ENCODE measurements at regions not wholly inside any gene's neighbourhood (a gene's known extent, or its start where the extent isn't known, plus 50 kb on each side); places are given as distances from the start of the nearest gene placed in this dataset.
"Not testable (repeated sequence)": the region's sequence is repeated elsewhere in the genome, so short reads cannot be mapped to it uniquely, and the experiment has no call there.

GRCh38 chr7:149610441-149611011 lies 112.9 kb upstream of the ZNF746 start:
- H3K27ac ChIP-seq (ENCODE audit: low read depth, low read length) = no peak overlapping the region
- no peak overlapping the region for H3K9ac ChIP-seq (ENCODE audit: low read length in 5 of 5)
- H3K36me3 ChIP-seq (ENCODE audit: control insufficient read depth in 5 of 5, insufficient read depth in 5 of 5, low read length in 5 of 5) = peaks cover 12 to 89% (median 62%) of the 10 kb centered on the region in 5 donors

DNA sequence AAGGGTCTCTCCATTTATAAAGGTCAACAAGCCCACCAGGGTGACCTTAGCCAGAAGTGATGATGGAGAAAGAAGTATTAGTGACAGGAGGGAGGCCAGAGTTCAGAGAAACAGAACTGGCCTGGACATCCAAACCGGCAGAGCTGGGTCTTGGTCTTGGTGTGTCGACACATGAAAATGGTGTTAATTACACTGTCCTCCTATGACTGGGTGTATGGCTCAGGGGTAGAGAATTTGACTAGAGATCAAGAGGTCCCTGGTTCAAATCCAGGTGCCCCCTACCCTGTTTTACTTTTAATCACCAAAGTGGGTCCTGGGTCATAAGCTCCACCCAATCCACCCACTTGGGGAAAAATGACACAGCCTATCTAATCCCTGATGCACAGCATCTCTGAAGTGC lies 110.6 kb upstream of the ZNF746 start:
- Histone ChIP-seq H3K27me3 (ENCODE audit: control insufficient read depth in 5 of 5, insufficient read depth in 4 of 5, low read length in 5 of 5) (no peaks in the 10 kb centered on the region), H3K9me3 (ENCODE audit: control insufficient read depth in 5 of 5, low read length in 5 of 5) (no peaks in the 10 kb centered on the region), H3K4me3 (ENCODE audit: low read depth in 1 of 5, low read length in 5 of 5) (no peak overlapping the region), H3K27ac (ENCODE audit: low read depth, low read length) (no peak overlapping the region), H3K4me1 (ENCODE audit: control insufficient read depth in 5 of 5, insufficient read depth in 5 of 5, low read length in 5 of 5) (peaks cover 0 to 4% (median 0%) of the 10 kb centered on the region in 5 donors), H3K36me3 (ENCODE audit: control insufficient read depth in 5 of 5, insufficient read depth in 5 of 5, low read length in 5 of 5) (peaks cover 8 to 75% (median 51%) of the 10 kb centered on the region in 5 donors), H3K9ac (ENCODE audit: low read length in 5 of 5) (no peak overlapping the region)

More at GRCh38 chr7:149610441-149611011, 112.9 kb upstream of the ZNF746 start:
- H3K4me3 ChIP-seq (ENCODE audit: low read depth in 1 of 5, low read length in 5 of 5) = no peak overlapping the region
- no peaks in the 10 kb centered on the region for H3K9me3 ChIP-seq (ENCODE audit: control insufficient read depth in 5 of 5, low read length in 5 of 5)
- peaks cover 0 to 4% (median 0%) of the 10 kb centered on the region in 5 donors for H3K4me1 ChIP-seq (ENCODE audit: control insufficient read depth in 5 of 5, insufficient read depth in 5 of 5, low read length in 5 of 5)
- no peaks in the 10 kb centered on the region for H3K27me3 ChIP-seq (ENCODE audit: control insufficient read depth in 5 of 5, insufficient read depth in 4 of 5, low read length in 5 of 5)

- H3K36me3 ChIP-seq (ENCODE audit: control insufficient read depth in 5 of 5, insufficient read depth in 5 of 5, low read length in 5 of 5) = peaks cover 9 to 74% (median 50%) of the 10 kb centered on the region in 5 donors
- no peaks in the 10 kb centered on the region for H3K9me3 ChIP-seq (ENCODE audit: control insufficient read depth in 5 of 5, low read length in 5 of 5)
- H3K4me3 ChIP-seq (ENCODE audit: low read depth in 1 of 5, low read length in 5 of 5) = no peak overlapping the region
- H3K4me1 ChIP-seq (ENCODE audit: control insufficient read depth in 5 of 5, insufficient read depth in 5 of 5, low read length in 5 of 5) = peaks cover 0 to 4% (median 0%) of the 10 kb centered on the region in 5 donors
- H3K9ac ChIP-seq (ENCODE audit: low read length in 5 of 5) = no peak overlapping the region
- no peak overlapping the region for H3K27ac ChIP-seq (ENCODE audit: low read depth, low read length)
- no peaks in the 10 kb centered on the region for H3K27me3 ChIP-seq (ENCODE audit: control insufficient read depth in 5 of 5, insufficient read depth in 4 of 5, low read length in 5 of 5)
Measured at GRCh38 chr7:149607683-149608082, 110.1 kb upstream of the ZNF746 start.

DNA sequence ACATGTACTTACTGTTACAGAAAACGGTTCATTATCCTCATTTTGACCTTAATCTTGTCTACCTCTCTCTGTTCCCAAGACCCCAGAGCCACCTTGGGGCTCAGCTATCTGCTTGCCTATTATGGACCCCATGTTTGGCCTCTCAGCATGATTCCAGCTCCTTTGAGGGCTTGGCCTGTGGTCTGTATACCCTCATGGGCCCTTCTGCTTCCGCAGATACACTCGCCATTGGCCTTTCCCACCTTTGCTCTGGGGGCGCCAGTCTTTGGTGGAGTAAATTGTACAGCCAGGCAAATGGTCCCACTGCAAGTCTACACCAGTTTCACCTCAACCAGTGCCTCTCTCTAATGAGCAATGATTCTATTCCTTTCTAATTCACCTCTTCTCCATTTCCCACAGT lies 109.2 kb upstream of the ZNF746 start:
- Histone ChIP-seq H3K9me3 (ENCODE audit: control insufficient read depth in 5 of 5, low read length in 5 of 5) (no peaks in the 10 kb centered on the region), H3K27me3 (ENCODE audit: control insufficient read depth in 5 of 5, insufficient read depth in 4 of 5, low read length in 5 of 5) (no peaks in the 10 kb centered on the region), H3K9ac (ENCODE audit: low read length in 5 of 5) (no peak overlapping the region), H3K36me3 (ENCODE audit: control insufficient read depth in 5 of 5, insufficient read depth in 5 of 5, low read length in 5 of 5) (peaks cover 9 to 74% (median 50%) of the 10 kb centered on the region in 5 donors), H3K4me3 (ENCODE audit: low read depth in 1 of 5, low read length in 5 of 5) (no peak overlapping the region), H3K4me1 (ENCODE audit: control insufficient read depth in 5 of 5, insufficient read depth in 5 of 5, low read length in 5 of 5) (peaks cover 0 to 4% (median 0%) of the 10 kb centered on the region in 5 donors), H3K27ac (ENCODE audit: low read depth, low read length) (no peak overlapping the region)

DNA sequence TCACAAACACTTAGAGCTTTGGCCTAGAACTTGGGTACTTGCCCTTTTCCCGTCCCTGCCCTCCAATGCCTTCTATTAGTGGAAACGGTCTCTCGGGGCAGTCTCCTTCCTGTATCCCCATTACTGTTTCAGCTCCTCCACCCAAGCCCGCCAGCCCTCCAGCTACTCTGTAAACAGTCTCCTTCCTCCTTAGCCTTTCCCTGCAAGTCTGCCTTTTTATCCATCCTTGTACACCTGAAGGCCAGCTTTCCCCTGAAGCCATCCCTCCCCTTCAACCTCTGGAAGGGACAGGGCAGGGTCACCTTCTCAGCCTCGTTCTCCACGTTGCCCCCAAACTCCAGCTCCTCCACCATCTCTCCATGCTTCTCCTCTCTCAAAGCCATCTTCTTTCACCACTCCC lies 108.1 kb upstream of the ZNF746 start:
- Histone ChIP-seq H3K27ac (ENCODE audit: low read depth, low read length) (no peak overlapping the region), H3K36me3 (ENCODE audit: control insufficient read depth in 5 of 5, insufficient read depth in 5 of 5, low read length in 5 of 5) (peaks cover 9 to 70% (median 44%) of the 10 kb centered on the region in 5 donors), H3K9me3 (ENCODE audit: control insufficient read depth in 5 of 5, low read length in 5 of 5) (no peaks in the 10 kb centered on the region), H3K27me3 (ENCODE audit: control insufficient read depth in 5 of 5, insufficient read depth in 4 of 5, low read length in 5 of 5) (no peaks in the 10 kb centered on the region), H3K9ac (ENCODE audit: low read length in 5 of 5) (no peak overlapping the region), H3K4me1 (ENCODE audit: control insufficient read depth in 5 of 5, insufficient read depth in 5 of 5, low read length in 5 of 5) (peaks cover 0 to 3% (median 0%) of the 10 kb centered on the region in 5 donors), H3K4me3 (ENCODE audit: low read depth in 1 of 5, low read length in 5 of 5) (no peak overlapping the region)

DNA sequence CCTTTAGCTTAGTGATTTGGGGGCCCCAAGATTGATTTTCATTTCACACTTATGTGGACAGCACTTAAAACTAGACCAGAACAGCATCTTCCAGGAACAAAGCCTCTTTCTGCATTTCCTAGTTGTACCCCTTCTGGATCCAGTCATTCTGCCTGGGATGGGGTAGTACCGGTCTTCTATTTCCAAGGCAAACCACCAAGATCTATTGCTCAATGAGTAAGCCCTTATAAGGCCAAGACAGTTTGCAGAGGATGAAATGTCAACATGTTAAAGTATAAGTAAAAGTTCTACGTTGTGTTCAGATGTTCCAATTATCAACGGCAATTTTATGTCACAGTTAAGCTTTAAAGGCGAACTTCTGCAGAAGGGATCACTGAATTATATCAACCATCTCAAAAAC lies 106.9 kb upstream of the ZNF746 start:
- peaks cover 9 to 63% (median 44%) of the 10 kb centered on the region in 5 donors for H3K36me3 ChIP-seq (ENCODE audit: control insufficient read depth in 5 of 5, insufficient read depth in 5 of 5, low read length in 5 of 5)
- H3K4me1 ChIP-seq (ENCODE audit: control insufficient read depth in 5 of 5, insufficient read depth in 5 of 5, low read length in 5 of 5) = no peaks in the 10 kb centered on the region
- H3K27me3 ChIP-seq (ENCODE audit: control insufficient read depth in 5 of 5, insufficient read depth in 4 of 5, low read length in 5 of 5) = no peaks in the 10 kb centered on the region
- H3K9ac ChIP-seq (ENCODE audit: low read length in 5 of 5) = no peak overlapping the region
- H3K27ac ChIP-seq (ENCODE audit: low read depth, low read length) = no peak overlapping the region
- no peaks in the 10 kb centered on the region for H3K9me3 ChIP-seq (ENCODE audit: control insufficient read depth in 5 of 5, low read length in 5 of 5)
- H3K4me3 ChIP-seq (ENCODE audit: low read depth in 1 of 5, low read length in 5 of 5) = no peak overlapping the region

- not testable (repeated sequence) for H3K9me3 ChIP-seq (ENCODE audit: control insufficient read depth in 5 of 5, low read length in 5 of 5); H3K27ac ChIP-seq (ENCODE audit: low read depth, low read length); H3K27me3 ChIP-seq (ENCODE audit: control insufficient read depth in 5 of 5, insufficient read depth in 4 of 5, low read length in 5 of 5); H3K4me1 ChIP-seq (ENCODE audit: control insufficient read depth in 5 of 5, insufficient read depth in 5 of 5, low read length in 5 of 5); H3K4me3 ChIP-seq (ENCODE audit: low read depth in 1 of 5, low read length in 5 of 5); H3K9ac ChIP-seq (ENCODE audit: low read length in 5 of 5)
- H3K36me3 ChIP-seq (ENCODE audit: control insufficient read depth in 5 of 5, insufficient read depth in 5 of 5, low read length in 5 of 5) = peaks cover 3 to 68% (median 47%) of the 10 kb centered on the region in 5 donors
Measured at GRCh38 chr7:149600669-149601330, 103.2 kb upstream of the ZNF746 start.

DNA sequence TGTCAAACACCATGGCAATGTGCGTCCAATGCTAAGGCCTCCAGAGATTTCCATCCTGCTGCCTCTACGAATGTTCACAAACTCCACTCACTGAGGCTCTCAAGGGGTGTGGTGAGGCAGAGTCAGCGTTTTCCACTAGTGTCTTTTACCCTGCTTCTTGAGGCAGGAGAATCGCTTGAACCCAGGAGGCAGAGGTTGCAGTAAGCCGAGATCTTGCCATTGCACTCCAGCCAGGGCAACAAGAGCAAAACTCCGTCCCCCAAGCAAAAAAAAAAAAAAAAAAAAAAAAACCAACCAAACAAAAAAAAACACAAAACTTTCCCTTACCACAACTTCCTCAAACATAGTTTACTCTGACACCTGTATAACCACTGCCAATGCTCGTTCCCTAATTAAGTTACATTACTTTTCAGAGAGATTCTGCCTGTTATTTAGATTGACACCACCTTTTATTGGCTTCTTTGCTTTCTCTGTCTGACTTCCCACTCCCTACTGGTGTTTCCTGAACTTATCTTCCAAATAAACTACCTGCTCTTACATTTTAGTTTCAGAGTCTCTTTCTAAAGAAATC lies 102.1 kb upstream of the ZNF746 start:
- H3K27me3 ChIP-seq (ENCODE audit: control insufficient read depth in 5 of 5, insufficient read depth in 4 of 5, low read length in 5 of 5) = no peaks in the 10 kb centered on the region
- no peak overlapping the region for H3K27ac ChIP-seq (ENCODE audit: low read depth, low read length)
- no peaks in the 10 kb centered on the region for H3K4me1 ChIP-seq (ENCODE audit: control insufficient read depth in 5 of 5, insufficient read depth in 5 of 5, low read length in 5 of 5)
- H3K9me3 ChIP-seq (ENCODE audit: control insufficient read depth in 5 of 5, low read length in 5 of 5) = no peaks in the 10 kb centered on the region
- no peak overlapping the region for H3K9ac ChIP-seq (ENCODE audit: low read length in 5 of 5)
- no peak overlapping the region for H3K4me3 ChIP-seq (ENCODE audit: low read depth in 1 of 5, low read length in 5 of 5)
- peaks cover 3 to 71% (median 52%) of the 10 kb centered on the region in 5 donors for H3K36me3 ChIP-seq (ENCODE audit: control insufficient read depth in 5 of 5, insufficient read depth in 5 of 5, low read length in 5 of 5)

DNA sequence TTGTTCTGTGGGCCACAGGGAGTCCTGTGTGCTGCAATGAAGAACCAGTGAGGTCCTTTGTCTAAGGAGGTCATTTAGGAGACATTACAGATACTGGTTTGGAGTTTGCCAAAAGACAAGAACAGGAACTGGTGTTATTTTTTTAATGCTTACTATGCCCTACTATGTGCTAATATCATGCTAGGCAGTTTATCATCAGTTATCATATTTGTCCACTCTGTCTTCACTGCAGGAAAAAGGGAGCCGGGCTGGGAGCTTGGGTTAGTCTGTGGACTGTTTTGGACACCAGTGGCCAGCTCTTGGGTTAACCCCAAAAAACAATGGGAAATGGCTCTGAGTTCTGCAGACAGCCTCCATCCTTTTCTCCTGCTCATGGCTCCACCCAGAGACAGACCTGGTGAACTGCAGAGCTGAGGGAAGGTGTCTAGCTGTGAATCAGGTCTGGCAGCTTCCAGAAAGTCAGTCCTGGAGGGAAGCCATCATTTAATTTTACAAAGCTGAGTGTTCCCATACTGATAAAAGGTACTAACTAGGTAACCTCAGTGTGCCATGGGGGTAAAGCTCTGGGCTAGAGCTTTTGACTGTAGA lies 101.2 kb upstream of the ZNF746 start:
- H3K27ac ChIP-seq (ENCODE audit: low read depth, low read length) = no peak overlapping the region
- H3K36me3 ChIP-seq (ENCODE audit: control insufficient read depth in 5 of 5, insufficient read depth in 5 of 5, low read length in 5 of 5) = peaks cover 3 to 73% (median 48%) of the 10 kb centered on the region in 5 donors
- H3K9me3 ChIP-seq (ENCODE audit: control insufficient read depth in 5 of 5, low read length in 5 of 5) = no peaks in the 10 kb centered on the region
- H3K9ac ChIP-seq (ENCODE audit: low read length in 5 of 5) = no peak overlapping the region
- no peaks in the 10 kb centered on the region for H3K4me1 ChIP-seq (ENCODE audit: control insufficient read depth in 5 of 5, insufficient read depth in 5 of 5, low read length in 5 of 5)
- H3K27me3 ChIP-seq (ENCODE audit: control insufficient read depth in 5 of 5, insufficient read depth in 4 of 5, low read length in 5 of 5) = no peaks in the 10 kb centered on the region
- H3K4me3 ChIP-seq (ENCODE audit: low read depth in 1 of 5, low read length in 5 of 5) = no peak overlapping the region

- H3K27ac ChIP-seq (ENCODE audit: low read depth, low read length); H3K9ac ChIP-seq (ENCODE audit: low read length in 5 of 5); H3K27me3 ChIP-seq (ENCODE audit: control insufficient read depth in 5 of 5, insufficient read depth in 4 of 5, low read length in 5 of 5); H3K4me3 ChIP-seq (ENCODE audit: low read depth in 1 of 5, low read length in 5 of 5); H3K9me3 ChIP-seq (ENCODE audit: control insufficient read depth in 5 of 5, low read length in 5 of 5); H3K4me1 ChIP-seq (ENCODE audit: control insufficient read depth in 5 of 5, insufficient read depth in 5 of 5, low read length in 5 of 5): not testable (repeated sequence)
- H3K36me3 ChIP-seq (ENCODE audit: control insufficient read depth in 5 of 5, insufficient read depth in 5 of 5, low read length in 5 of 5) = peaks cover under 1 to 76% (median 45%) of the 10 kb centered on the region in 5 donors
Measured at GRCh38 chr7:149597789-149598188, 100.2 kb upstream of the ZNF746 start.

Measured in subcutaneous abdominal adipose tissue (tissue), 5 donors.